NCI-H460 (cell line): ENCODE measurements at regions not wholly inside any gene's neighbourhood (a gene's known extent, or its start where the extent isn't known, plus 50 kb on each side); places are given as distances from the start of the nearest gene placed in this dataset.
A peak's percentile ranks its signal among the peaks of the same experiment; 100 is the strongest.

Experiments used
- DNase-seq: peaks from one replicate; pipeline ENCODE4 v3.0.0-alpha.2; 2016; ENCODE audit warnings: low read depth; ENCODE audit errors: extremely low read depth

- peak; percentile 81 for DNase-seq
Observed at GRCh38 chrX:2608638-2609430, 82.3 kb upstream of the CD99 start.

- no peak for DNase-seq
Observed at GRCh38 chrX:2607113-2607512, 84.0 kb upstream of the CD99 start.

- no peak for DNase-seq
Observed at GRCh38 chrX:2600564-2600963, 90.5 kb upstream of the CD99 start.

GRCh38 chrX:2596555-2597255 is 94.4 kb upstream of the CD99 start:
- no peak for DNase-seq

GRCh38 chrX:2596045-2596444 is 95.0 kb upstream of the CD99 start:
- DNase-seq, result no peak

- no peak for DNase-seq
Observed at GRCh38 chrX:2595258-2595657, 94.5 kb upstream of the DHRSX start.

- DNase-seq, result no peak
Observed at GRCh38 chrX:2594491-2594890, 93.7 kb upstream of the DHRSX start.

GRCh38 chrX:2592279-2592678 is 91.5 kb upstream of the DHRSX start:
- no peak for DNase-seq

- DNase-seq, result no peak
Observed at GRCh38 chrX:2589186-2590020, 88.6 kb upstream of the DHRSX start.

GRCh38 chrX:2588049-2588448 is 87.3 kb upstream of the DHRSX start:
- DNase-seq, result no peak

GRCh38 chrX:2587146-2587545 is 86.4 kb upstream of the DHRSX start:
- DNase-seq, result no peak

- DNase-seq, result no peak
Observed at GRCh38 chrX:2585158-2585470, 84.3 kb upstream of the DHRSX start.

GRCh38 chrX:2584251-2585157 is 83.7 kb upstream of the DHRSX start:
- no peak for DNase-seq

- DNase-seq, result no peak
Observed at GRCh38 chrX:2583194-2584162, 82.7 kb upstream of the DHRSX start.

GRCh38 chrX:2582667-2583066 is 81.9 kb upstream of the DHRSX start:
- DNase-seq, result no peak

- no peak for DNase-seq
Observed at GRCh38 chrX:2581296-2581695, 80.5 kb upstream of the DHRSX start.

GRCh38 chrX:2578864-2579263 is 78.1 kb upstream of the DHRSX start:
- DNase-seq, result no peak

GRCh38 chrX:2577844-2578466 is 77.2 kb upstream of the DHRSX start:
- no peak for DNase-seq

GRCh38 chrX:2576793-2577192 is 76.0 kb upstream of the DHRSX start:
- DNase-seq, result no peak
